A673 (cell line): ENCODE measurements at regions not wholly inside any gene's neighbourhood (a gene's known extent, or its start where the extent isn't known, plus 50 kb on each side); places are given as distances from the start of the nearest gene placed in this dataset.
"Not testable (repeated sequence)": the region's sequence is repeated elsewhere in the genome, so short reads cannot be mapped to it uniquely, and the experiment has no call there.

Experiments used
- CTCF ChIP-seq: fragments of 300-800, 200-600 bp; sonication (generic); conservative IDR thresholded peaks from 2 replicates; pipeline ENCODE4 v1.5.1; 2017; ENCODE audit warnings: low read depth, mild to moderate bottlenecking, antibody characterized with exemption, low read length, moderate library complexity, mixed read lengths
- EZH2 ChIP-seq: fragments of 200-600 bp; sonication (generic); IDR thresholded peaks from 2 replicates; pipeline ENCODE4 v1.6.1; 2017; ENCODE audit warnings: borderline replicate concordance, low read depth, mild to moderate bottlenecking, mixed read lengths, antibody characterized with exemption, low read length; ENCODE audit not compliant: poor library complexity, severe bottlenecking

GRCh38 chrX:148305214-148305613 is 195.2 kb upstream of the AFF2 start:
- TF ChIP-seq CTCF, EZH2: not testable (repeated sequence)
